ENCODE measurements at regions not wholly inside any gene's neighbourhood (a gene's known extent, or its start where the extent isn't known, plus 50 kb on each side); places are given as distances from the start of the nearest gene placed in this dataset.

DNA sequence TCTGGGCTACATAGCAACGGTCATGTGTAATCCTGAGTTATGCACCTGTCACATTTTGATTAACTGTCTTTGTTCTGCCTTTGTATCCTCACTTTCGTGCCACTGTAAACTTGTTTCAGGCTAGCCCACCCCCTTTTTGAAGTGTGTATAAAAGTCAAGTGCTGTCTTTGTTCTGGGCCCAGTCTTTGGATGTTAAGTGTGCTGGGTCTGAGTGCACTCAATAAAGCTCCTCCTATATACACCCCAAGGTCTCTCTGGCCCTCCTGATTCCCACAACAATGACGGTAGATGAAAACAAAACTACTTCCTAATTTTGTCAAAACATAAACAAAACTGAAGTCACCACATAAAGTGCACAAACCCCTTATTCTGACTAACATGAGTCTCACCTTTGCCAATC lies 633.4 kb downstream of the DSC3 start:
- Histone ChIP-seq H3K4me3 (replicated peaks; ENCODE audit: insufficient read depth, low read length) (no peak overlapping the region), H3K27ac (replicated peaks) (no peak overlapping the region), H3K27me3 (ENCODE audit: insufficient read depth, poor library complexity, severe bottlenecking) (no peaks in the 10 kb centered on the region)
- TF ChIP-seq REST (IDR thresholded peaks at IDR 0.05; ENCODE audit: insufficient replicate concordance, low read depth) (no peak), POLR2AphosphoS5 (IDR thresholded peaks at IDR 0.05; ENCODE audit: low read depth) (no peak), SPI1 (IDR thresholded peaks at IDR 0.05; ENCODE audit: borderline replicate concordance, low read depth) (no peak), GABPA (IDR thresholded peaks at IDR 0.05; ENCODE audit: low read depth) (no peak)
- TF ChIP-seq, protein P1, sequence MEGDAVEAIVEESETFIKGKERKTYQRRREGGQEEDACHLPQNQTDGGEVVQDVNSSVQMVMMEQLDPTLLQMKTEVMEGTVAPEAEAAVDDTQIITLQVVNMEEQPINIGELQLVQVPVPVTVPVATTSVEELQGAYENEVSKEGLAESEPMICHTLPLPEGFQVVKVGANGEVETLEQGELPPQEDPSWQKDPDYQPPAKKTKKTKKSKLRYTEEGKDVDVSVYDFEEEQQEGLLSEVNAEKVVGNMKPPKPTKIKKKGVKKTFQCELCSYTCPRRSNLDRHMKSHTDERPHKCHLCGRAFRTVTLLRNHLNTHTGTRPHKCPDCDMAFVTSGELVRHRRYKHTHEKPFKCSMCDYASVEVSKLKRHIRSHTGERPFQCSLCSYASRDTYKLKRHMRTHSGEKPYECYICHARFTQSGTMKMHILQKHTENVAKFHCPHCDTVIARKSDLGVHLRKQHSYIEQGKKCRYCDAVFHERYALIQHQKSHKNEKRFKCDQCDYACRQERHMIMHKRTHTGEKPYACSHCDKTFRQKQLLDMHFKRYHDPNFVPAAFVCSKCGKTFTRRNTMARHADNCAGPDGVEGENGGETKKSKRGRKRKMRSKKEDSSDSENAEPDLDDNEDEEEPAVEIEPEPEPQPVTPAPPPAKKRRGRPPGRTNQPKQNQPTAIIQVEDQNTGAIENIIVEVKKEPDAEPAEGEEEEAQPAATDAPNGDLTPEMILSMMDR (IDR thresholded peaks at IDR 0.05; ENCODE audit: insufficient read depth, low read length) = no peak
- DNase-seq (ENCODE audit: low read depth in 1 of 2, low spot score in 1 of 2) = no peak

DNA sequence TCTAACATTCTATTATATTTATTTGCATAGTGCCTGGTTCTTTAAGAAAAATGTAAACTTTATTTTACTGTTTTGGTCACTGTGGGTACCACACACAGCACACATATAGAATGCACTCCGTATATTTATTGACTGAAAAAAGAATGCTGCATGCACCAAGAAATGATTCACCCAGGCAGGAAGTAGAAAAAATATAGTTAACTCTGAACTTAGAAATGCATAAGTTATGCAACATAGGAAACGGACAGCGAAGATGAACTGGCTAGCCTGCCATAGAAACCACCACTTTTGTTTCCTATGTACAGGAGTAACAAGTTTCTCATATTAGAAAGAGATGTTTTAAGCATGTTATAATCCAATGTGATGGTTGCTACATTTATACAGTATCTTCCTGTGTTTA lies 635.8 kb downstream of the DSC3 start:
- TF ChIP-seq, protein P1 (IDR thresholded peaks at IDR 0.05; ENCODE audit: insufficient read depth, low read length) = no peak
- DNase-seq (ENCODE audit: low read depth in 1 of 2, low spot score in 1 of 2) = peak in 1 of 2 experiments; percentile 12
- Histone ChIP-seq H3K27ac (replicated peaks) (no peak overlapping the region), H3K4me3 (replicated peaks; ENCODE audit: insufficient read depth, low read length) (no peak overlapping the region), H3K27me3 (ENCODE audit: insufficient read depth, poor library complexity, severe bottlenecking) (no peaks in the 10 kb centered on the region)

- Histone ChIP-seq H3K27ac (replicated peaks) (no peak overlapping the region), H3K4me3 (replicated peaks; ENCODE audit: insufficient read depth, low read length) (no peak overlapping the region), H3K27me3 (ENCODE audit: insufficient read depth, poor library complexity, severe bottlenecking) (no peaks in the 10 kb centered on the region)
- no peak for DNase-seq (ENCODE audit: low read depth in 1 of 2, low spot score in 1 of 2)
- TF ChIP-seq SPI1 (IDR thresholded peaks at IDR 0.05; ENCODE audit: borderline replicate concordance, low read depth) = no peak
- TF ChIP-seq REST (IDR thresholded peaks at IDR 0.05; ENCODE audit: insufficient replicate concordance, low read depth) = no peak
- no peak for TF ChIP-seq POLR2AphosphoS5 (IDR thresholded peaks at IDR 0.05; ENCODE audit: low read depth)
- no peak for TF ChIP-seq GABPA (IDR thresholded peaks at IDR 0.05; ENCODE audit: low read depth)
- TF ChIP-seq, protein P1 (IDR thresholded peaks at IDR 0.05; ENCODE audit: insufficient read depth, low read length) = no peak
Observed at GRCh38 chr18:30405038-30405437, 637.5 kb downstream of the DSC3 start.

DNA sequence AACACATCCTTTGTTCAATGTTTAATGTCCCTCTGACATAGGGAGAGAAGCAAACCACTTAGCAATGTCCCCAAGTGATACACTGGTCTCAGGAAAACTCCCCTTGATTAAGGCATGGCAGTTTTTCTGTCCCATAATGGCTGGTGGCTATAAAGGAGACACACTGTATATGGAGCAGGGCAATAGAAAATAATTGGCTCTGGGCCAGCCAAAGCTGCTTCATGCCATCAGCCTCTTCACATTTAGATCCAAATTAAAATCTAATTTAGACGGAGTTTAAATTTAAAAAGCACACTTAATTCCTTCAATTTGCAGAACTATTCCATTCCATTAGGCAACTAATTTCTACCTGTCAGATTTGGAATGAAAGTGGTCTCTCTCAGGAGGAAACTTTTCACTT lies 638.1 kb downstream of the DSC3 start:
- no peaks in the 10 kb centered on the region for H3K27me3 ChIP-seq (ENCODE audit: insufficient read depth, poor library complexity, severe bottlenecking)
- TF ChIP-seq POLR2AphosphoS5 (IDR thresholded peaks at IDR 0.05; ENCODE audit: low read depth) (no peak), SPI1 (IDR thresholded peaks at IDR 0.05; ENCODE audit: borderline replicate concordance, low read depth) (no peak), REST (IDR thresholded peaks at IDR 0.05; ENCODE audit: insufficient replicate concordance, low read depth) (no peak), GABPA (IDR thresholded peaks at IDR 0.05; ENCODE audit: low read depth) (no peak)
- TF ChIP-seq, protein P1 (IDR thresholded peaks at IDR 0.05; ENCODE audit: insufficient read depth, low read length) = no peak

More for the DNA sequence above, 638.1 kb downstream of the DSC3 start:
- Histone ChIP-seq H3K4me3 (replicated peaks; ENCODE audit: insufficient read depth, low read length) (no peak overlapping the region), H3K27ac (replicated peaks) (no peak overlapping the region)
- DNase-seq (ENCODE audit: low read depth in 1 of 2, low spot score in 1 of 2) = no peak
